MV-4-11 (cell line): ENCODE measurements at regions not wholly inside any gene's neighbourhood (a gene's known extent, or its start where the extent isn't known, plus 50 kb on each side); places are given as distances from the start of the nearest gene placed in this dataset.
"Not testable (repeated sequence)": the region's sequence is repeated elsewhere in the genome, so short reads cannot be mapped to it uniquely, and the experiment has no call there.

Experiments used
- DNase-seq: peaks from one replicate; lab custom pipeline; 2025; lab: John Stamatoyannopoulos, UW

GRCh38 chr4:97235521-97235920, 907.8 kb downstream of the STPG2 start:
- DNase-seq: no peak

DNA sequence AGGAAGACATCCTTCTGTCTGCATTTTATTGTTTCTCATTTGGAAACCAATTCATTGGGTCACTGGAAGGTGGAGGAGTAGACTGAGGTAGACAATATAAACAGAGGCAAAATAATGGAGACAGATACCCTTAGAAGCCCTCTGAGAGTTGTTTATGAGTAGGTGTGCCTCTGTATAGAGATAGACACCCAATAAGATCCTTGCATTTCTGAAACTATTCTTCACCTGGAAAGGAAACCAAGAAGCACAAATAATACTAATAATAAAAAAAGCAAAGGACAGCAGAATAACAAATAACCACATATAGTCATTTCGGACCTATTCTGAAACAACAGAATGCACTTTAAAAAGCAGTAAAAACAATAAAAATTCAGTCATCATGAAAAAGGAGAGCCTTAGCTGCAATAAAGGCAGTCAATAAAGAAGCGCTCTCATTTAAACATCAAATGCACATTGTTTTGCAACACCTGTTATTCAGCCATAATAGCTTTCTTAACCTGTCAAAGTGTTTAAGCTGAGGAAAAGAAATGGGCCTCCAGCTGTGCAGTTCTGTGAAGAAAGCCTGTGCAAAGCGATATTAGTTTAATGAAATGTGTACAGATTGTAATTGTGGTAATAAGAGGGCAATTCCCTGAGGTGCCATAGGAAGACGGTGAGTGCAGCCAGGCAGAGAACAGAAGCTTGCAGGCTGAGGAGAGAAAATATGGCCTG, 904.2 kb downstream of the STPG2 start:
- DNase-seq: no peak

DNA sequence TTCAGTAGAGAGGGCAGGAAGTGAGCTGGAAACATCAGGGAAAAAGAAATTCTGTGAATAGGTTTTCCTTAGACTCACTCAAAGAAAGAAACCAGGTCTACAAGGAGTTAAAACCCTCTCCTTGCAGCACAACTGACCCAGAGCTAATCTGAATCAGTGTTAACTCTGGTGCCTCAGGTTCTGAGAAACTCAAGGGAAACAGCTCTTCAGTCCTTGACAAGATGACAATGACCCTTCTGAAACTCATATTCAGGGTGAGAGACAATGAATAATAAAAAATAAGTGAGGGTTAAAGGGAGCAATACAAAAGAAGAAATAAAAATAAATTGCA, 903.6 kb downstream of the STPG2 start:
- no peak for DNase-seq

GRCh38 chr4:97252615-97253154, 890.6 kb downstream of the STPG2 start:
- DNase-seq: no peak

GRCh38 chr4:97262769-97263168, 880.5 kb downstream of the STPG2 start:
- no peak for DNase-seq

GRCh38 chr4:97270051-97270450, 873.2 kb downstream of the STPG2 start:
- no peak for DNase-seq

GRCh38 chr4:97279391-97279790, 863.9 kb downstream of the STPG2 start:
- DNase-seq: no peak

DNA sequence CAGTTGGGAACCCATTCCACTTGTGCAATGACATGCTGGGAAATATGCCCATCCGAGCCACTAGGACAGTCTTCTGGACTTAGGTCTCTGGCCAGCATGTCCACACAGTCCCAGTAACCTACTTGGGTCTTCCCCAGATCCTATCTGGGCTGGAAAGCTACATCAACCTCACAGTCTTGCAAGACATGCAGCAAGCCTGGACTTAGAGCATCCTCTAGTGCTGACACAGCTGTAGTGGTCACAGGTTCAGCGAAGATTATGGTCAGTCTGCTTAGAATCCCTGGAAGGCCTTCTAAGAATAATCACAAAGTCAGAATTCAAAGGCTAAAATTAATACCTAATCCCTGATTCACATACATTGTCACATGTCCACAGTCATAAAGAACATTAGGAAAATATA, 842.7 kb downstream of the STPG2 start:
- DNase-seq: no peak

- DNase-seq: no peak
Measured at GRCh38 chr4:97305351-97305750, 837.9 kb downstream of the STPG2 start.

DNA sequence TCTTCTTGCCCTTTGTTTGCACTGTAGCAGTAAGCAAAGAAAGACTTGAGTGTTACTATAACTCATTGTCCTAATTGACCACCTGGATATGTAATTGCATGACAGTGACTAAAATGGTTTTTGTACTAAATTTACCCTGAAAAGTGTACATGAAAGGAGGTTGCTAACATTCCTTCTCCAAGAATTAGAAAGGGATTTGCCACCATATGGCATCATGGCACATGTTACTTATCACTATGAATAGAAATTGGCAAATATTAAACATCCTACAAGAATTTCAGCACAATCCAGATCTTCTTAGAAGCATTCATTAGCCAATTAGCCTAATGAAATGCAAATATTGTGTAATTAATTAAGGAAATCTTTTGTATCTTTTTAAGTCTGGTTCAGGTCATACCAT, 834.2 kb downstream of the STPG2 start:
- DNase-seq: no peak

- DNase-seq: no peak
Measured at GRCh38 chr4:97317201-97317600, 826.1 kb downstream of the STPG2 start.

DNA sequence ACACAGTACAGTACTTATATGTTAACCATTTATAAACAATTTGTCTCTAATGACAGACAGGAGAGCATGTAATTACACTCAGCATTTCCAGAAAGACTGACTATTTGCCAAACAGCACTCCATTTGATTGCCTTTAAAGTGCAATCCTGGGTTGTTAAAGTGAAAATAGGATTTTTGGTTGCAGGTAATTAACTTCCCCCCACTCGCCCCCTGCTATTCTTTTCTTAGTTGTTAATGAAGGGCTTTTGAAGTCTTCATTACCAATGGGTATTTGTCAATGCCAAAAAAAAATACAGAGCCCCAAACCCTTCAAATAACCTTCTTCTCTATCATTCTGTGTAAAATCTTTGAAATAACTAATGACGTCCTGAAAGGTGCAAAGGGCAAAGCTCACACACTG, 825.6 kb downstream of the STPG2 start:
- no peak for DNase-seq

- not testable (repeated sequence) for DNase-seq
Measured at GRCh38 chr4:97325751-97326150, 817.5 kb downstream of the STPG2 start.

DNA sequence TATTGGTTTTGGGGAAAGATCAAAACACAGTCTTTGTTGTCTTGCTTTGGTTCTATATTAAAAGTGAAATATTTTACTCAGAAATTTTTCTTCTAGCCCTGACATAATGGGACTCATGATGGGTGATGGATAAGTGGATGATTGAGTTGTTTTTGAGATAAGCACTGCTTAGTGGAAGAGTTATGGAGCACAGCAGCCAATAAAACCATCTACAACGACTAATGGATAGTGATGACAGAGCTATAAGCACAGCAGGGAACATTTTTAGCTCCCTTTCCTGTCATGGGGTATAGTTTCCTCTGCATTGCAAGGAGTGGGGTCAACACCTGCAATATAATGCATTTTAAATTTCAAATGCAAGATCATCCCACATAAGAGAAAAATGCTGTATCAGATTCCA, 812.4 kb downstream of the STPG2 start:
- no peak for DNase-seq

- DNase-seq: no peak
Measured at GRCh38 chr4:97334348-97334747, 808.9 kb downstream of the STPG2 start.

DNA sequence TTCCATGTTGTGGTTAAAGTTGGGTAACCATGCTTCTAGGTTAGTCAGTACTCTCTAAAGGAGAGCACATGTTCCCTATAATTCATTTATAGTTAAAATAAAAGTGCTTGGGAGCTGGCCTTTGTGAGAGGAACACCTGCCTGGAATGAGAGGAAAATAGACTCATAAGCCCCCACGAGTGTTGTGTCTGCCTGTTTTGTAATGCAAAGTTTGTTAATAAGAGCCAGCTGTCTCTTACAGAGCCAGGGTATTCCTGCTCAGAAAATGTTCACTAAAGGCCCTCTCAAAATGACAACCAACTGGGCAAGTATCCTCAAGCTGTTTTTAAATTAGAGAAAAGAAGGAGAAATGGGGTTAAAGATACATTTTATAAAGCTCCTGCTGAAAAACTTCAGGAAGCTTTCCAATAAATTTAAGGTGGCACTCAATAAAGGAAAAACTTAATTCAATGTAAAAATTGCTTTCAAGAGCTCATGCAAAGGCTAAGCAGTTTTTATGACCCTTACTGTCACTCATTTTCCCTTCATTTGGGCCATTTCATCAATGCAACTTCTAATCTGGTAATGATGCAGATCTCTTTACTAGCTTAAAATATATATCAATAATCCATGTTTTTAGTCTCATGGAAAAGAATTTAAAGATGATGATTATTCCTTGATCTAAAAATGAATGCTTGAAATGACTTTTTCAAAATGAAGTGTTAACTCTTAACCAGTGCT, 793.6 kb downstream of the STPG2 start:
- DNase-seq: no peak

- DNase-seq: no peak
Measured at GRCh38 chr4:97353876-97354275, 789.4 kb downstream of the STPG2 start.

DNA sequence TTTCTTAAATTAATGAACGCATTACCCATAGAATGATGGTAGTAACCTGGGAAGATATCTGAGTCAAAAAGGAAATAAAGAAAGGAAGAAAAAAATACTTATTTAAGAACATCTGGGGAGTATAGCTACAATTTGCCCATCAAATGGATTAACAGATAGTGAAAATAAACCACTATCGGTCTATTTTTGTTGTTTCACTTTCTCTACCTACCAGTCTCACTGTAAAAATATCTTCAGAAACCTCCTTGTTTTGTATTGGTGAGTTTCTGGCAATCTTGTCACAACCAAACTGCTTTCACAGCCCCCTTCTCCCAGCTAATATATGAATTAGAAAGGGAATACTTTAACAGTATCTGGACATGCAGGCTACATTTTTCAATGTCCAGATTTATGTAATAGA, 783.5 kb downstream of the STPG2 start:
- no peak for DNase-seq

- DNase-seq: no peak
Measured at GRCh38 chr4:97360733-97361132, 782.5 kb downstream of the STPG2 start.

DNA sequence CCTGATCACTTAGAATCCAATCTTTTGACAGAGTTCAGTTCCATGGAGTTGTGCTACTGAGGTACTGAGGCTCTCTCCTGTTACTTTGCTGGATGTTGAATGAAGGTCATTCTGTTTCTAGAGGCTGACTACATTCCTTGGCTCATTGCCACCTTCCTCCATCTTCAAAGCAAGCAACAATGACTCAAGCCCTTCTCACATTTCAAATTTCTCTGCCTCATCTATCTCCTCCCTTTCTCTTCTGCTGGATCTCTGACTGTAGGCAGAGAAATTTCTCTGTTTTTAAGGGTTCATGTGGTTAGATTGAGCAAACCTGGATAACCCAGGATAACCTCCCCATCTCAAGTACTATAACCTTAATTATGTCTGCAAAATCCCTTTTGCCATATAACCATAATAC, 775.4 kb downstream of the STPG2 start:
- DNase-seq: no peak

- DNase-seq: no peak
Measured at GRCh38 chr4:97370568-97370967, 772.7 kb downstream of the STPG2 start.

DNA sequence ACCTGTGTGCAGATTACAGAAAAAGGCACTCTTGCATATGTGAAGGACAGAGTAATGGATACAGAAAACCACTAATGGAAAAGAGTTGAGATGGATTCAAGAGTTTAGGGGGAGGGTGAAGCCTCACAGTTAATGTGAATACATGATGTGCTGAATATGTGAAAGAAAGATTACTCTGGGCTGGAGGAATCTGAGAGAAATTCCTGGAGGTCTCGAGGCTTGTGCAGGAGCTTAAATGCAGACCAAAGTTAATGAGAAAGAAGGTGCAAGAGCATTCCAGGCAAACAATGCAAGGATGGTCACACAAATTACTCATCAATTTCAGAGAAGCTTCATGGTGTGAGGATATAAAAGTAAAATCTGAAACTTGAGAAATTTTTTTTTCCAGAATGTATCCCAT, 768.8 kb downstream of the STPG2 start:
- no peak for DNase-seq

- DNase-seq: no peak
Measured at GRCh38 chr4:97386969-97387368, 756.3 kb downstream of the STPG2 start.

DNA sequence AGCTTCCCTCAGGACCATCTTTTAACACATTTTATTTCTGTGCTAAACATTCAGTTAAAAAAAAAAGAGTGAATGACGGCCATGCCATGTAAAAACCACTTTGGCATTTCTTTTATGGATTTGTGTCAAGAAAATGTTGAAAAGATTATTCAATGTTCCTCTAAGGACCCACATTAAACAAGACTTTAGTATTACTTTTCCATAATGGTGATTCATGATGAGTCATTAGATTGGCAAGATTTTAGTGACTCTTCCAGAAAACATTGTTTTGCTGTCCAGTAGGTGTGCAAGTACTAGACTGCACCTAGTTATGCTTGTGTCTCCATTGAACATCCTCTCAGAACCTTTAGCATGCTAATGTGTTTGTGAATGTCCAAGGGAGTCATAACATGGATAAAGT, 748.6 kb downstream of the STPG2 start:
- no peak for DNase-seq
